ENCODE measurements at regions not wholly inside any gene's neighbourhood (a gene's known extent, or its start where the extent isn't known, plus 50 kb on each side); places are given as distances from the start of the nearest gene placed in this dataset.

GRCh38 chr12:63090716-63091115 lies 60.3 kb downstream of the AVPR1A start:
- DNase-seq = no peak

GRCh38 chr12:63086149-63086915 lies 64.7 kb downstream of the AVPR1A start:
- DNase-seq = no peak

GRCh38 chr12:63085120-63085519 lies 65.9 kb downstream of the AVPR1A start:
- DNase-seq = no peak

GRCh38 chr12:63084501-63084900 lies 66.5 kb downstream of the AVPR1A start:
- no peak for DNase-seq

GRCh38 chr12:63083046-63083445 lies 68.0 kb downstream of the AVPR1A start:
- no peak for DNase-seq

- no peak for DNase-seq
These were observed 71.1 kb downstream of the AVPR1A start for GRCh38 chr12:63079791-63080502.

GRCh38 chr12:63078906-63079305 lies 72.1 kb downstream of the AVPR1A start:
- no peak for DNase-seq

- no peak for DNase-seq
These were observed 75.5 kb downstream of the AVPR1A start for GRCh38 chr12:63075376-63076060.

- DNase-seq = no peak
These were observed 80.3 kb downstream of the AVPR1A start for GRCh38 chr12:63070709-63071108.

GRCh38 chr12:63069860-63070617 lies 81.0 kb downstream of the AVPR1A start:
- no peak for DNase-seq

- DNase-seq = peak; percentile 46
These were observed 82.1 kb downstream of the AVPR1A start for GRCh38 chr12:63068857-63069442.

- peak; percentile 52 for DNase-seq
These were observed 84.2 kb downstream of the AVPR1A start for GRCh38 chr12:63066782-63067181.

GRCh38 chr12:63066136-63066535 lies 84.9 kb downstream of the AVPR1A start:
- DNase-seq = no peak

- no peak for DNase-seq
These were observed 86.9 kb downstream of the AVPR1A start for GRCh38 chr12:63064080-63064479.

- DNase-seq = no peak
These were observed 94.4 kb downstream of the AVPR1A start for GRCh38 chr12:63056649-63057048.

- DNase-seq = no peak
These were observed 98.3 kb downstream of the AVPR1A start for GRCh38 chr12:63052696-63053095.

- DNase-seq = no peak
These were observed 103.9 kb downstream of the AVPR1A start for GRCh38 chr12:63047146-63047545.

GRCh38 chr12:63045020-63045860 lies 105.8 kb downstream of the AVPR1A start:
- no peak for DNase-seq

GRCh38 chr12:63042646-63043045 lies 107.7 kb upstream of the PPM1H start:
- no peak for DNase-seq

GRCh38 chr12:63041601-63042000 lies 106.7 kb upstream of the PPM1H start:
- no peak for DNase-seq

GRCh38 chr12:63040526-63041220 lies 105.7 kb upstream of the PPM1H start:
- DNase-seq = no peak
